AG09319 (cell line): ENCODE measurements at regions not wholly inside any gene's neighbourhood (a gene's known extent, or its start where the extent isn't known, plus 50 kb on each side); places are given as distances from the start of the nearest gene placed in this dataset.

Source experiments
- DNase-seq: peaks from one replicate; pipeline ENCODE4 v3.0.0-alpha.2; 2010; ENCODE audit warnings: low read depth; ENCODE audit errors: extremely low read depth
- CTCF ChIP-seq: IDR thresholded peaks from 2 replicates; pipeline ENCODE4 v1.5.1; 2011; ENCODE audit warnings: low read depth, mild to moderate bottlenecking, inconsistent platforms, low read length, moderate library complexity

DNA sequence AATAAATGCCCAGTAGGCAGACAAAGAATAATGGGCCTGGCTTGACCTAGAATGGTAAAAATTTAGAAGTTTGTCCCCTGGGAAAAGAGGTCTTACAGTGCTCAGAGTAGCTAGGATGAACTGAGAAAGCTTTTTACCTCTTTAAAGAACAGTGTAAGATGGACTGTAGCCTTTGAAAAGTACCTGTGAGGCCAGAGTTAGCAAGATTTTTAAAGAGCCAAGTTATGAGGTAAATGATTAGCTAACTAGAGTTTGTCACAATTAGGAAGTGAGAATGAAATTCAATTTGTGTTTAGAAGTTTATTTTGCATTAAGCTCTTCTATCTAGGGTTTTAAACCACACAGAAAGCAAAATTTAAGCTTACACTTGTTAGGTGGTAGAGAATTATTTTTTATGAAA lies 480.9 kb downstream of the ZIC1 start:
- DNase-seq, result no peak
- no peak for TF ChIP-seq CTCF

GRCh38 chr3:147895509-147895908 lies 486.3 kb downstream of the ZIC1 start:
- no peak for DNase-seq
- no peak for TF ChIP-seq CTCF

DNA sequence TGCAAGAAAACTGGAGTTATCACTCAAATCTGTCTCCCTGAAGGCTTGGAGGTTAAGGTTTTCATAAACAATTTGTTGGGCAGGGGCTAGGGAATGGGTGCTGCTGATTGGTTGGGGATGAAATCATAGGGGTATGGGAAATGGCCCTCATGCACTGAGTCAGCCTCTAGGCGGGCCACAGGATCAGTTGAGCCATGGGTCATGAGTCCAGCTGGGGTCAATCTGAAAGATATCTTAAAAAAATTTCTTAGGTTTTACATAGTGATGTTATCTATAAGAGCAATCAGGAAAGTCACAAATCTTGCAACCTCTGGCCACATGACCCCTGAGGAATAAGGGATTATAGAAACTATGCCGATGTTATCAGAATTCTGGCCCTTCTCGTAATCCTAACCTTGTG lies 491.7 kb downstream of the ZIC1 start:
- no peak for TF ChIP-seq CTCF
- no peak for DNase-seq

DNA sequence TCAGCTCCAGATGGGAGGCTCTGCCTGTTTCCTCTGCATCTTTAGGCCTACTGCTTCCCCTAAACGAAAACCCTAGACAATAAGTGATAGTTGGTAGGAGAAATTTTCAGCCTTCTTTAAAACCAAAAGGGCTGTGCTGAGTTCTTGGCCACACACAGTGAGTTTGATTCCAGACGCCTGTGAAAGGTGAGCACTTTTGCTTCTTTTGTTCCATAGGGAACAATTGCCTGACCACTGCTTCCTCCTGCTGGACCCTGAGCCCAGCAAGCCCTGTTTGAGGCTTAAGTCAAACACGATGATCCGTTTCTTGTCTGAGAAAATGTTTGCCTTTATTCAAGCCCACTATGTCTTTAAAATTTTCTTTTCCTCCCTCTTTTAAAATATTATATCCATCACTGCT lies 493.9 kb downstream of the ZIC1 start:
- no peak for TF ChIP-seq CTCF
- no peak for DNase-seq

- DNase-seq, result no peak
- TF ChIP-seq CTCF, result no peak
These were observed 495.3 kb downstream of the ZIC1 start for GRCh38 chr3:147904421-147904820.

GRCh38 chr3:147906285-147906684 lies 497.1 kb downstream of the ZIC1 start:
- no peak for TF ChIP-seq CTCF
- DNase-seq, result no peak

DNA sequence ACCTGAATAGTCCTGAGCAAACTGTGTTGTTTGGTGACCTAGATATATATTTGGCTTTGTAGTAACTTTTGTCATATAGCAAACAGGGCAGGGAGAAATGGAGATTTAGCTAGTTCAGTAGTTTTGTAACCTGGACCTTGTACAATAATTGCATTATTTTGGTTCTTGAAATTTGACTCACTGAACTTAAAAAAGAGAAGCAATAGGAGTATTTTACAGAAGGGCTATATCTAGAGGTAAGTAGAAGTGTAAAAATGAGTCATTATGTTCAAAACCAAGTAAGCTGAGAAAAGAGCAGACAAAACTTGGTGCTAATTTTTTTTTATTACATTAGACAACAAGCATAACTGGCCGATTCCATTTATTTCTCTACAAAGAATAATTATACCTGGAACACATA lies 505.4 kb downstream of the ZIC1 start:
- no peak for DNase-seq
- no peak for TF ChIP-seq CTCF
